OCI-LY1 (cell line): ENCODE measurements at regions not wholly inside any gene's neighbourhood (a gene's known extent, or its start where the extent isn't known, plus 50 kb on each side); places are given as distances from the start of the nearest gene placed in this dataset.
"Not testable (repeated sequence)": the region's sequence is repeated elsewhere in the genome, so short reads cannot be mapped to it uniquely, and the experiment has no call there.

ENCODE experiments used
- H2AFZ ChIP-seq: fragments of 200-600 bp; sonication (generic), shearing (Covaris generic); 2 replicates; pipeline ENCODE4 v1.6.0; 2014; ENCODE audit warnings: antibody characterized with exemption, mild to moderate bottlenecking, low read length
- H3F3A ChIP-seq: fragments of 200-600 bp; sonication (generic), shearing (Covaris generic); 2 replicates; pipeline ENCODE4 v1.6.0; 2014; ENCODE audit warnings: mild to moderate bottlenecking, antibody characterized with exemption, low read length, moderate library complexity; ENCODE audit not compliant: insufficient read depth
- H3K27ac ChIP-seq: fragments of 200-600 bp; sonication (generic); 2 replicates; pipeline ENCODE4 v1.5.1; 2014; ENCODE audit warnings: low read length, mixed run types, mild to moderate bottlenecking, low read depth; ENCODE audit not compliant: poor library complexity, severe bottlenecking
- H3K27me3 ChIP-seq: fragments of 200-600 bp; sonication (generic); 2 replicates; pipeline ENCODE4 v1.6.0; 2014; ENCODE audit warnings: antibody characterized with exemption, mild to moderate bottlenecking, low read length, moderate library complexity; ENCODE audit not compliant: insufficient read depth
- H3K36me3 ChIP-seq: fragments of 200-600 bp; sonication (generic); 2 replicates; pipeline ENCODE4 v1.6.1; 2014; ENCODE audit warnings: mild to moderate bottlenecking, antibody characterized with exemption, low read length, moderate library complexity, mixed read lengths; ENCODE audit not compliant: insufficient read depth
- H3K4me1 ChIP-seq: fragments of 200-600 bp; sonication (generic); 2 replicates; pipeline ENCODE4 v1.5.1; 2014; ENCODE audit warnings: mild to moderate bottlenecking, low read length, moderate library complexity; ENCODE audit not compliant: insufficient read depth, severe bottlenecking
- H3K4me2 ChIP-seq: fragments of 200-600 bp; sonication (generic), shearing (Covaris generic); 2 replicates; pipeline ENCODE4 v1.6.1; 2014; ENCODE audit warnings: low read length
- H3K4me3 ChIP-seq: fragments of 200-600 bp; sonication (generic); 2 replicates; pipeline ENCODE4 v1.5.1; 2014; ENCODE audit warnings: low read length, low read depth, mild to moderate bottlenecking, mixed read lengths; ENCODE audit not compliant: poor library complexity, severe bottlenecking
- H3K79me2 ChIP-seq: fragments of 200-600 bp; shearing (Covaris generic); 2 replicates; pipeline ENCODE4 v1.6.1; 2016; ENCODE audit warnings: mixed run types, low read length, mixed read lengths; ENCODE audit not compliant: insufficient read depth
- H3K9ac ChIP-seq: fragments of 200-600 bp; sonication (generic), shearing (Covaris generic); 2 replicates; pipeline ENCODE4 v1.6.1; 2014; ENCODE audit warnings: mild to moderate bottlenecking, low read length, mixed read lengths
- H3K9me2 ChIP-seq: fragments of 200-600 bp; sonication (generic), shearing (Covaris generic); 2 replicates; pipeline ENCODE4 v1.6.1; 2014; ENCODE audit warnings: low read depth, mild to moderate bottlenecking, low read length, mixed read lengths
- H3K9me3 ChIP-seq: fragments of 200-600 bp; shearing (Covaris generic); 2 replicates; pipeline ENCODE4 v1.6.1; 2014; ENCODE audit warnings: low read length, mixed read lengths
- H4K20me1 ChIP-seq: fragments of 200-600 bp; sonication (generic), shearing (Covaris generic); 2 replicates; pipeline ENCODE4 v1.6.0; 2016; ENCODE audit warnings: mild to moderate bottlenecking, low read length; ENCODE audit not compliant: insufficient read depth
- EZH2 ChIP-seq: fragments of 200-600 bp; sonication (generic), shearing (Covaris generic); IDR thresholded peaks from 2 replicates; pipeline ENCODE4 v1.8.0; 2017; ENCODE audit warnings: borderline replicate concordance, mixed run types, mild to moderate bottlenecking, antibody characterized with exemption, low read length, moderate library complexity, mixed read lengths
- TF ChIP-seq, protein P1 (sequence below): fragments of 200-600 bp; sonication (generic), shearing (Covaris generic); IDR thresholded peaks from 2 replicates; pipeline ENCODE4 v1.5.1; 2017; ENCODE audit warnings: mild to moderate bottlenecking, antibody characterized with exemption, low read length, moderate library complexity, mixed read lengths

- no peak overlapping the region for H3K9ac ChIP-seq
- TF ChIP-seq, protein P1, sequence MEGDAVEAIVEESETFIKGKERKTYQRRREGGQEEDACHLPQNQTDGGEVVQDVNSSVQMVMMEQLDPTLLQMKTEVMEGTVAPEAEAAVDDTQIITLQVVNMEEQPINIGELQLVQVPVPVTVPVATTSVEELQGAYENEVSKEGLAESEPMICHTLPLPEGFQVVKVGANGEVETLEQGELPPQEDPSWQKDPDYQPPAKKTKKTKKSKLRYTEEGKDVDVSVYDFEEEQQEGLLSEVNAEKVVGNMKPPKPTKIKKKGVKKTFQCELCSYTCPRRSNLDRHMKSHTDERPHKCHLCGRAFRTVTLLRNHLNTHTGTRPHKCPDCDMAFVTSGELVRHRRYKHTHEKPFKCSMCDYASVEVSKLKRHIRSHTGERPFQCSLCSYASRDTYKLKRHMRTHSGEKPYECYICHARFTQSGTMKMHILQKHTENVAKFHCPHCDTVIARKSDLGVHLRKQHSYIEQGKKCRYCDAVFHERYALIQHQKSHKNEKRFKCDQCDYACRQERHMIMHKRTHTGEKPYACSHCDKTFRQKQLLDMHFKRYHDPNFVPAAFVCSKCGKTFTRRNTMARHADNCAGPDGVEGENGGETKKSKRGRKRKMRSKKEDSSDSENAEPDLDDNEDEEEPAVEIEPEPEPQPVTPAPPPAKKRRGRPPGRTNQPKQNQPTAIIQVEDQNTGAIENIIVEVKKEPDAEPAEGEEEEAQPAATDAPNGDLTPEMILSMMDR = no peak
- TF ChIP-seq EZH2 = no peak
- H3K79me2 ChIP-seq = no peaks in the 10 kb centered on the region
- H3K4me3 ChIP-seq = no peak overlapping the region
- no peak overlapping the region for H3K27ac ChIP-seq
- H2AFZ ChIP-seq = no peak overlapping the region
- no peak overlapping the region for H3K4me2 ChIP-seq
- H3F3A ChIP-seq = no peaks in the 10 kb centered on the region
- no peaks in the 10 kb centered on the region for H3K27me3 ChIP-seq
- H3K36me3 ChIP-seq = no peaks in the 10 kb centered on the region
- no peaks in the 10 kb centered on the region for H3K4me1 ChIP-seq
- no peaks in the 10 kb centered on the region for H4K20me1 ChIP-seq
- H3K9me3 ChIP-seq = no peaks in the 10 kb centered on the region
- no peaks in the 10 kb centered on the region for H3K9me2 ChIP-seq
Observed at GRCh38 chr10:57336341-57336740, 931.4 kb downstream of the IPMK start.

- Histone ChIP-seq H3K9ac (no peak overlapping the region), H3K9me3 (no peaks in the 10 kb centered on the region), H3K27ac (no peak overlapping the region), H3K27me3 (no peaks in the 10 kb centered on the region), H3K4me3 (no peak overlapping the region), H3K9me2 (no peaks in the 10 kb centered on the region), H3F3A (no peaks in the 10 kb centered on the region), H2AFZ (no peak overlapping the region), H3K4me2 (no peak overlapping the region), H3K4me1 (no peaks in the 10 kb centered on the region), H3K79me2 (no peaks in the 10 kb centered on the region), H4K20me1 (no peaks in the 10 kb centered on the region), H3K36me3 (no peaks in the 10 kb centered on the region)
- TF ChIP-seq EZH2 = no peak
- TF ChIP-seq, protein P1 = no peak
Observed at GRCh38 chr10:57334523-57334922, 933.2 kb downstream of the IPMK start.

DNA sequence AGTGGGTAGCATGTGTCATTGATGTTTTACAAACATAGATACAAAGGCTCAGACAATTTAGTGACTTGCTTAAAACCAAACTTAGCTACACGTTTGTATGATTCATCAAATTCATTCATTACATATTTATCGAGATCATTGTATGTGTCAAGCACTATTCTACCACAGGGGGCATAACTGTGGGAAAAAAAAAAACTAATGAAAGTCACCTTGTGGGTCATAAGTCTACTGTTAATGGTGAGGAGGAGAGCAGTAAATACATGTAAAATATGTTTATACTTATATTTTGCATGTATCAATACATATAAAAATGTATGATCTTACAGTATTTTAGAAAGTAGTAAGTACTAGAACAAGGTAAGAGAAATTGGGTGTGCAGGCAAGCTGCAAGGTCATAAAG, 933.8 kb downstream of the IPMK start:
- no peaks in the 10 kb centered on the region for H3F3A ChIP-seq
- H3K79me2 ChIP-seq = no peaks in the 10 kb centered on the region
- H3K4me3 ChIP-seq = no peak overlapping the region
- no peaks in the 10 kb centered on the region for H3K27me3 ChIP-seq
- H2AFZ ChIP-seq = no peak overlapping the region
- no peak overlapping the region for H3K9ac ChIP-seq
- no peak for TF ChIP-seq EZH2
- TF ChIP-seq, protein P1 = peak; percentile 14; the same call in 1 of the 2 replicates
- H3K27ac ChIP-seq = no peak overlapping the region
- no peaks in the 10 kb centered on the region for H3K36me3 ChIP-seq
- H4K20me1 ChIP-seq = no peaks in the 10 kb centered on the region
- no peaks in the 10 kb centered on the region for H3K4me1 ChIP-seq
- H3K4me2 ChIP-seq = no peak overlapping the region
- H3K9me3 ChIP-seq = no peaks in the 10 kb centered on the region
- H3K9me2 ChIP-seq = no peaks in the 10 kb centered on the region

GRCh38 chr10:57321400-57321854, 946.3 kb downstream of the IPMK start:
- not testable (repeated sequence) for H3F3A ChIP-seq, H3K79me2 ChIP-seq, H3K27ac ChIP-seq, H4K20me1 ChIP-seq, H3K4me2 ChIP-seq, H3K9me3 ChIP-seq, H3K4me3 ChIP-seq, H3K4me1 ChIP-seq, H3K9me2 ChIP-seq, H3K27me3 ChIP-seq, H3K36me3 ChIP-seq, H3K9ac ChIP-seq, H2AFZ ChIP-seq
